HG02678 (cell line): ENCODE measurements at regions not wholly inside any gene's neighbourhood (a gene's known extent, or its start where the extent isn't known, plus 50 kb on each side); places are given as distances from the start of the nearest gene placed in this dataset.

ENCODE experiments used
- ATAC-seq: cut with Tn5 transposase; IDR thresholded peaks from one replicate; pipeline ENCODE4 v1.9.1; 2021; ENCODE audit warnings: mild to moderate bottlenecking, moderate library complexity; ENCODE audit not compliant: unreplicated experiment

DNA sequence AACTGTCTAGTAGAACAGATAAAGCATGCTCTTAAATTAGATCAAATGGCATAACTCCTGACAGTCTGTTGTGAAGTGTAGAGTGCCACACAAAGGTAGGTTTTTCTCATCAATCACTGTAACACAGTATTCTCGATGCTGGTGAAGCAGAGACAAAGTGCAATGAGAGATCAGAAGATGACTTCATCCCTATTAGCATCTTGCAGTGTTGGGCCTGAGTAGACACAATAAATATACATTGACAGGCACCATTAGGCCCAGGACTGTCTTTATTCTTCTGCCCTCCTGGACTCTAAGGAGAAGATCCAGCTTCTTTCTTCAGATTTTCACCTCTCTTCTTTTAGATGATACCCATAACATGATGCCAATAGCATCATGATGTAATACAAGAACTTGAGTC is 478.0 kb upstream of the TENM4 start:
- ATAC-seq, result no peak

DNA sequence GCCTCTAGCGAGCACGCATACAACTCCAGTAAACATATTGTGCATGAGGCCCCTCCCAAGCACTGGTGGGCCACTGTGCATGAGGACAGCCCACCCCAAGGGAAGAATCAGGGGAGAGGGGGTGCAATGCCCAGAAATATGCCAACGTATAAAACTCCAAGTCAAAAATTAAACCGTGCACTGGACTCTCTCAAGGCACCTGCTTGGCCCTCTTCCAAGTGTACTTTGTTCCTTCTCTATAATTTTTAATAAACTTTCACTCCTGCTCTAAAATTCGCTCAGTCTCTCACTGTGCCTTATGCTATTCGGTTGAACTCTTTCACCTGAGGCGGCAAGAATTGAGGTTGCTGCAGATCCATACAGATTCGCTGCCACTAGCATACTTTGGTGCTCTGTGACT is 465.3 kb upstream of the TENM4 start:
- no peak for ATAC-seq

DNA sequence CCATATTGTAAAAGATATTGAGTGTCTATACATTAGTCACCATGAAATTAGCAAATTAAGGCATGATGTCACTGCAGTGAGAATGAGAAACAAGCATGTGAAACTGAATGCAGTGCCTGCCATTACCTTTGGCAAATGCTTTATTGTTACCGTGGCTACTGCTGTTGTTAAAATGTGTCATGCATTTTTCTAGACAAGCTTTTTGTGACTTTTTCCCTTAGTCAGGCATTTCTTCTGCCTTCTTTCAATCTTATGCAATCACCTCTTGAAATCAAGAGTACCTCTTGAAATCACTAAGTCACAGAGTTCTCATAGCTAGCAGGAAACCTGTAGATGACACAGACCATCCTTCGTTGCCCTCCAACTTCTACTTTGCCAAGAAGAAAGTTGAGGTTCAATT is 461.7 kb upstream of the TENM4 start:
- ATAC-seq, result no peak

DNA sequence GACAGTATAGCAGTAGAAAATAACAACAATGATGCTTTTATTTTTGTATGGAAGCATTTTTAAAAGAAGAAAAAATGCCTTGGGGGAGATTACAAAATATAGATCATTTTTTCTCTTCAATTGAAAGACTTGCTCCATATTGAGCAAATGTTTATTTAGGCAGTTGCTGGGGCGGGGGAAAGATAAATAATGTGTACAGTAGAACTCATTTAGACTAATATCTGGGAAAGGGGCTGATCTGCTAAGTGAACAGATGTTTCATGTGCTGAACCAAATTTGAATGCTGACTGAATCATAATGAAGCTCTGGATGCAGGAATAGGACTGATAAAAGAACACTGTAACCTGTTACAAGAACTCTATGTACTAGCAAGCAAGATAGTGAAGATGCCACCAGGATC is 457.1 kb upstream of the TENM4 start:
- no peak for ATAC-seq

DNA sequence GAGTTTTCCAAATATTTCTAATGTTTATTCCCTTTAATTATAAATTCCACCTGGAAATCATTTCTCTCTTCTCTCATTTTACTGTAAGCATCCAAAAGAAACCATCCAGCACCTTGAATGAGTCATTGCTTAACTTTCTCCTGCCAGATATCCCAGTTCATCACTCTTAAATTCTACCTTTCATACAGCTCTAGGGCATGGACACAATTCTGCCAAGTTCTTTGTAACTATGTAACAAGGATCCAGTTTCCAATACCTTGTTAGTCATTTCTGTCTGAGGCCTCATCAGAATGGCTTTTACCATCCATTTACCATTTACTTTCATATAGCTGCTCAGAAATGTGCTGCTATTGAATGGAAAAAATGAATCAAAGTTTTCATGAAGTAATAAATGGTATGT is 455.4 kb upstream of the TENM4 start:
- no peak for ATAC-seq

DNA sequence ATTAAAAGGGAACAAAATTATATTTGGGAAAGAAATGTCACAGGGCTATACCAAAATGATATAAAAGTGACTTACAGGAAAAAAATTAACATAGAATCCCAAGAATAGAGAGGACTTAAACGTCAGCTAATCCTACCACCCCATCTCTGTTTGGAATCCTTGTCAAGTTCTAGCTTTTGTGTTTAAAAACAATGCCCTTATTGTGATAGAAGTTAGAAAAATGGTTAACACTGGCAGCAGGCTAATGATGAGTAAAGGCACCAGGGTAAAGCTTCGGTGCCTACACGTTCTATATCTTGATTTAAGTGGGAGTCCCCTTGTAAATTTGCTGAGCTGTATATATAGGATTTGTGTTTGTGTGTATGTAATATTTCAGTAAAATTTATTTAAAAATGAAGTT is 453.3 kb upstream of the TENM4 start:
- ATAC-seq, result no peak

DNA sequence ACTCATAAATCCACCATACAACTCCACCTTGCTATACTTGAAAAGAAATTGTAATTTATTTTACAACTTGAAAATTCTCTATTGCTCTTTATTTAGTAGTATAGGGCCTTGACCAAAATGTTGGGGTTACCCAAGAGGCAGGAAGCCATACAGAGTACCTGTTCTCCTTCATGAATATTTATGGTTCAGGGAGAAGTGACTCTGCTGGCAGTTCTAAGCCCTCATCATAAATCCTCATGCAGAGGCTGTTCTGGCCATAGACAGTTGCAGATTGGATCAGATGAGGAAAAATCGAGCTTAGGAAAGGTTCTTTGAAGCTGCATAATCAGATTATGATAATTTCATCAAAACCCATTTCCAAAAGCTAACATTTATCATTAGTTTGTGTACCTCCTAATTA is 449.4 kb upstream of the TENM4 start:
- no peak for ATAC-seq

DNA sequence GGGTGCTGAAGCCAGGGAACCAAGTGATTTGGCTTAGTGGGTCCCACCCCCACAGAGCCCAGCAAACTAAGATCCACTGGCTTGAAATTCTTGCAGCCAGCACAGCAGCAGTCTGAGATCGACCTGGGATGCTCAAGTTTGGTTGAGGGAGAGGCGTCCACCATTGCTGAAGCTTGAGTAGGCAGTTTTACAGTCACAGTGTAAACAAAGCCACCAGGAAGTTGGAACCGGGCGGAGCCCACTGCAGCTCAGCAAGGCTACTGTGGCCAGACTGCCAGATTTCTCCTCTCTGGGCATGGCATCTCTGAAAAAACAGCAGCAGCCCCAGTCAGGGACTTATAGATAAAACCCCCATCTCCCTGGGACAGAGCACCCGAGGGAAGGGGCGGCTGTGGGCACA is 424.1 kb upstream of the TENM4 start:
- no peak for ATAC-seq

DNA sequence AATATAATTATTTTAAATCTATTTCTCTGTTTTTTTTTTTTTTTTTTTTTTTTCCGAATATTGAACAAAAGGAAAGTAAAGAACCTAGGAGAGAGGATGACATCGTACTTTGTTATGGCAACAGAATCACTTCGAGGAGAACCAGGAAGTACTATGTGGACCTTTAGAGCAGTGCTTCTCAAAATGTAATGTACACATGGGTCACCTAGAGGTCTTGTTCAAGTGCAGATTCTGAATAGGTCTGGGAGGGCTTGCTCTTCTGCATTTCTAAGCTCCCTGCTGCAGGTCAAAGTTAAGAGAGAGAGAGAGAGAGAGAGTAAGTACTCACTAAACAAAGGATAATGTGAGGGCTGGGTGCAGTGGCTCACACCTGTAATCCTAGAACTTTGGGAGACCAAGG is 419.5 kb upstream of the TENM4 start:
- ATAC-seq, result no peak

DNA sequence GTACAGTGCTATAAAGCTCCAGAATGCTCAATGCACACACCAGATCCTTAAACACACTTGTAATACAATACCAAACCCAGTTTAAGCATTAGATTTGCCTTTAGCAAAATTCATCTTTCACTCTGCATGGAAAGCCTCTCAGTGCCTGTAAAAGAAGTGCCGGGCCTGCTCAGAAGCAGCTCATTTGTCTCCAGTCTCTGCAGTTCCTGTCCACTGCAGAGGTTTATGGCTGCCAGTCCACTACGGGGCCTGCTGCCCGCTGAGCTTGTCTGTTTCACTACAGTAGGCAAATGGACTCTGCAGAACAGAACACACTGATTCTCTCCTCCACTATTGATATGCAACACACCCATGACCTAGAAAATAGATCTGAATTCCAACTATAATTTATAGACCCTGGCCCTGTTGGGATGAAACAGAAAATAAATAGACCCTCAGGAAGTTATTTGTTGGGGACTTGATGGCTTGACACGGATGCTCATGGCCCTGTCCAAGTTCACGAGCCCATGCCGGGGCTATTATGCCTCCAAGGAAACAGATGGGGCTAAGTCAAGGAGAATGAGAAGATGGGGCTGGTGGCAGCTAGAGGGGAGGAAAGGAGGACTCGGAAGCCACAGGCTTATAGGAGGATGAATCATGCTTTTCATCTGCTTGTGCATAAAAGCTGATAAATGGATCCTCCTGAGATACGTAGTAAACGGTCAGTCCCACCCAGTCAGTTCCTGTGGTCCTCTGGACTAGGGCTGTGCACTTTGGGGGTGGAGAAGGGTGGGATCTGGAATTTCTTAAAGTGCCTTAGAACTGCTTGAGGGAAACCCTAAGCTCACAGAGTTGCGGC is 416.8 kb upstream of the TENM4 start:
- ATAC-seq, result no peak

DNA sequence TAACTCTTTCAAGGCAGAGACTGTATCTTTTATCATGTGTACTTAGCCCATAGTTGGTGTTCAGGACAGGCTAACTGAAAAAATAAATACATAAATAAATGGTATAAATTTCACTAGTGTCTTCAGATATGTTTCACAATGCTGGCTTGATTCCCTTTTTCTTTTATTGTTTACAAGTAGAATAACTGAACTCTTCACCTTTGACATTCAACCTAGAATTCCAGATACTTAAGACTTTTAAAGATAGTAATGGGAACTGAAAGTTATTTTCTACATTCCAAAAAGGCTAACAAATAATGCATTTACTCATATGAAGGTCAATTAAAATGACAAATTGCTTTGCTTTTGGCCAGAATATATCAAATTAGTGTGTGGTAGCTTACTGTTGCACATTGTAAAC is 411.3 kb upstream of the TENM4 start:
- ATAC-seq, result no peak

DNA sequence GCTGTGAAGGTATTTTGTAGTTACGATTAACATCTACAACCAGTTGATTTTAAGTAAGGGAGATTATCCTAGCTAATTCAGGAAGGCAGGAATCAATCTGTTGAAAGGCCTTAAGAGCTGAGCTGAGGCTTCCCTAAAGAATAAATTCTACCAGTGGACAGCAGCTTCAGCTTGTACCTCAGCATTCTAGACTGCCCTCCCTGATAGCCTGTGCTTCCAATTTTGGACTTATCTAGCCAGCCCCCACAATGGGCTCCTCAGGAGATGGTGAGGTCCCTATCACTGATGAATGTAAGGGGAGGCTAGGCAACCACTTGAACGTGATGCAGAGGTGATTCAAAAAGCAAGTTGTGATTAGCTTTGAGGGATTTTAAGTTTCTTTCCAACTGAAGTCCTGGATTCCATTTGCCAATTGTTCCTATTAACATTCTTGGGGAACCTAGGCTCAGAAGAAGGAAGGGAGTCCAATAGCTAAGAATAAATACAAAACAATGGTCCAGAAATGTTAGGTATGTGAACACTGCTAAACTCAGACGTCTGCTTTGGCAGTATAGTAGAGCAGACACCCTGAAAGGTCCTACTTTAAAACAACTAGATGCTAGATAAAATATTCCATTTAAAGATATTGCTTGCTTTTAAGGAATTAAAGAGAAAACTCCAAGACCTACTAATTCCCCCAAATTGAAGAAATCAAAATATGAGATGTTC is 404.3 kb upstream of the TENM4 start:
- no peak for ATAC-seq

DNA sequence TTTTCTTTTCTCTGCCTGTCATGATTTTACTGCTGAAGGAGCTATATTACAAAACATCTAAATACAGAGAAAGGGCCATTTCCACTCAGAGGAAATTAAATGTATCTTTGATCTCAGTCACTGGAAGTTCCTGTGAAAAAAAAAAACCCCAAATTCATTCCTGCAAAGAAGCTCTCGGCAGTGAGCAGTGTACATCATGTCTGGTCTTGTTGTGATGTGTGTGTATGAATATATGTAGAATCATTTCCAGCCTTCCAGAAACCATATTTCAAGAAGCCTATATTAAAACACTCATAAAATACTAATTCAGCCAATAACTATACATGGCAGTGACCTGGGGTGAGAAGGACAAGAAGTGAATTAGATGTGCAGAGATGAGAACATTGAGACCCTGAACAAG is 393.2 kb upstream of the TENM4 start:
- no peak for ATAC-seq

DNA sequence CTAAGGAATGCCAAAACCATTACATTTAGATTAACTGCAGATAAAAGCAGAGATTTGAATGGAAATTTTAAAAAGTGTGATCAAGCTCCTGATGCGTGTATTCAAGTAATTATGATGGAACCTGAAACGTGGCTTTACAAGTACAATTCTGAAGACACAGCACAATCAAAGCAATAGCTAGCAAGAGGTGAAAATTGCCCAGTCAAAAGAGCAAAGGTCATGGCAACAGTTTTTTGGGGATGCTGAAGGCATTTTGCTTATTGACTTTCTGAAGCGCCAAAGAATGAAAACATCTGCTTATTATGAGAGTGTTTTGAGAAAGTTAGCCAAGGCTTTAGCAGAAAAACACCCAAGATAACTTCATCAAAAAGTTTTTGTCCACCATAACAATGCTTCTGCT is 389.6 kb upstream of the TENM4 start:
- no peak for ATAC-seq

DNA sequence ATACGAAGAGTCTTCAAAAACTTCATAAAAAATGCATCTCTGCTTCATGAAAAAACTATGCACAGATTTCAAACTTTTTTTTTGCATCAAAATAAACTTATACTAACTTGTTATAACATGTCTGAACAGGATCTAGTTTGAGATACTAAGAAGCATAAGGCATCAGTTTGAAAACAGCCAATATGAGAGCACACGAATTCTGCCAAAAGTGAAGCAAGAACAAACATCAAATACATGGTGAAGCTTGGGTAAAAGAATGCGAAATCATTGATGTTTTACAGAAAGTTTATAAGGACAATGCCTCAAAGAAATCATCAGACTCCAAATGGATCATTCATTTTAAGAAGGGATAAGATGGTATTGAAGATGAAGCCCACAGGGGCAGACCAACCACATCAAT is 389.1 kb upstream of the TENM4 start:
- ATAC-seq, result no peak

DNA sequence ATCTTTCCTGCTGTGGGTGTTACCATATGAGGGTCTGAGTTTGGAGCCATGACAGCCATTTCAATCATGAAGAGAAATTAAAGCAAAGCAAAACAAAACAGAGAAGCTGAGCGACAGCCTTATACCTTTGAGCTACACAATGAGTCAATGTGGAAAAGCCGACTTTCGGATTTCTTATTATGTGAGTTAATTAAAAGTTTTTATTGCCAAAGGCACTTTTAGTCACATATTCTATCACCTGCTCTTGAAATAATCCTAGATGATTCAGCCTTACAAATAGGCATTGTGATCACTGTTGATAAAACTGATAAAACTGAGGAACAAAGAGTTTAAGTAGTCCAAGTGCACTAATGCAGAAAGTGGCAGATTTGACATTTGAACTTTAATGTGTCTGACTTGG is 381.9 kb upstream of the TENM4 start:
- ATAC-seq, result no peak

DNA sequence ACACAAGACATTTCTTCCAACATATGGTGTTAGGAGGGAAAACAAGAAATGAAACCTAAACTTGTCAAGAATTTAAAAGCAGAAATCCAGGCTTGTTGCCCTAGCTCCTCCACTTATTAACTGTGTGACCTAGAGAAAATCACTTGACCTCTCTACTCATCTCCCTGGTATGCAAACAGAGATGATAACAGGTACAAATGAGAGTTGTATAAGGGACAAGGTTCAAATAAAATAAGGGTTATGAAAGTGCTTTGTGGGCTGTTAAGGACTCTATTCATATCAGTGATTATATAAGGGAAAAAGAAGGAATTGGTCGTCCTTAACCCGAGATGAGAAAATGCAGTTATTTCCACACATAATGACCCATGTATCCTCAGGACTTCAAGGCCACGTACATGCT is 372.7 kb upstream of the TENM4 start:
- ATAC-seq, result no peak

DNA sequence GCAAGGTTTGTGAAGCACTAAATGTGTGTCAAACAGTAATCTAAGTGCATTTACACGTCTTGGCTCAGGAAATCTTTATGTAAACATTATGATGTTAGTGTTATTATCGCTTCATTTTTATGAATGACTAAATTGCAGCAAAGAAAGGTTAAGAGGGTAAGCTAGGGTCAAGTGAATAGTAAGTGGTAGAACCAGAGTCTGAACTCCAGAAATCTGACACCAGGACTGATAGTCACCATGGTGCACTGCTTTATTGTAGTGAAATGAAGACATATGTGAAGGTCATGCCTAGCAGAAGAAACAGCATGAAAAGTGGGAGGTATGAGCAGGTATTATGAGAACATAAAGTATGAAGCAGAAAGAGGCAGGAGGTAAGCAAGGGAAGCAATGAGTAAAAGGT is 368.7 kb upstream of the TENM4 start:
- no peak for ATAC-seq

DNA sequence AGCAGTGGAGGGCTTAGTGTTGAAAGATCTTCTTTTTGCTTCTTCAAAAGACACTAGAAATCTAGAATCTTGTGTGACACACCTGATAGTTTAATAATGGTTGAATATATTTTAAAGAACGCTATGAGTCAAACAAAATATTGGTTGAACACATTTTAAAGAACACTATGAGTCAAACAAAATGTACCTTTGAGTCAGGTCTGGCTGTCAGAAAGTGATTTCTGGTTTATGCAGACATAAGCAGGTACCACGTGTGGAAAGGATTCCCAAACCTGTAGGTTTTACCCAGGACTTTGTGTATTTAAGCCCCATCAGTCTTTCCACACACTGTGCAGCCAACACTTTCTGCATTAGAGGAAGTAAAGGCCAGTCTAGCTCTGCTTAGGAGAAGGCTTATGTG is 366.7 kb upstream of the TENM4 start:
- ATAC-seq, result no peak

DNA sequence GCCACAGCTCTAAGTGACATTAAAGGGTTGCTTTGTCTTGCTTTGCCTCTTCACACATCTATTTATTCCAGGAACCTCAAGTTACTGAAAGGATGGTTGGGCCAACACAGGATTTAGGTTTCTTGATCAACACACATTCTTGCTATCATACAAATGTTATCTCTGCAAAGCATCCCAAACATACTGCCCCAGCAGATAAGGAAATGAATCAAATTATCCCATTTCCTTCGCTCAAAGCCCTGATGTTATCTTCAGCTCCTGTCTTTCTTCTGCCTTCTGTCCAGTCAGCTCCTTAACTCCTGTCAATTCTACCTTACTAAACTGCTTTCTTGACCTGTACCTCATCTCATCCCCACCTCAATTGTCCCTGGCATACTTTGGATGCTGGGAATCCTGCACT is 355.9 kb upstream of the TENM4 start:
- ATAC-seq, result no peak

DNA sequence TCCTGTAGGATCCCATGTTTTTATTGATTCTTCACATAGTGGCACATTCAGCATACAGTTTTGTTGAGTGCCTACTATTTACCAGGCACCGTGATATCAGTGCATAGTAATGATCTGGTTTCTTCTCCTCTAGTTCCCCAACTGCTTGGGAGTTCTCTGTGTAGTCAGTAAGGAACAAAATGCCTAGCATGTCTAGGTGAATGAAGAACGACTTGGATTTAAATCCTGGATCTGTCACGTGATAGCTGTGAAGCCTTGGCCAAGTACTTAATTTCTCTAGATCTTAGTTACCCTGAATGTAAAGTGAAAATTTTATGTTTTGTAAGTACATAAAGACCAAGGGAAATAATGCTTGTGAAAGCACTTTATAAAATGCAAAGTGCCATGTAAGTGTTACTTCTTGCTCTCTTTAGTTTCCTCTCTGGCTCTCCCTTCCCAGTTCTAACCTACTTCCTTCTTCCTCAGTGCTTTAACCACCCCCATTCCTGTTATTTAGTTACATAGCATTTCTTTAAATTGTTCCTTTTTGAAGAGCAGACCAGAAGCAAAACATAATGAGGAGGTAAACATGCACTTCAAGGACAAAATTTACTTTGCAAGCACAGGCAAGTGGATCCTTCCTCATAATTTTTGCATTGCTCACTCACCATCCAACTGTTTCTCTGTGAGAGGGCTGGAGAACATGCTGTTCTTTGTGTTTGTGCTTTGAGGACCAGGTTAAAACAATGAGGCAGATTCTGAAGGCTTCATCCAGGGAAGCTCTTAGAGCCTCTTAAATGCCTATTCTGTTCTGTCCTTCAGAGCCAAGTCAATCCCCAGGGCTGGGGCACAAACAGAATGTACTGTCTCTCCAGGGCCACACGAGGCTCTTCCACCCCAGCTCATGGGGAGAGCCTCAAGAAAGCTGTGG is 353.9 kb upstream of the TENM4 start:
- no peak for ATAC-seq

DNA sequence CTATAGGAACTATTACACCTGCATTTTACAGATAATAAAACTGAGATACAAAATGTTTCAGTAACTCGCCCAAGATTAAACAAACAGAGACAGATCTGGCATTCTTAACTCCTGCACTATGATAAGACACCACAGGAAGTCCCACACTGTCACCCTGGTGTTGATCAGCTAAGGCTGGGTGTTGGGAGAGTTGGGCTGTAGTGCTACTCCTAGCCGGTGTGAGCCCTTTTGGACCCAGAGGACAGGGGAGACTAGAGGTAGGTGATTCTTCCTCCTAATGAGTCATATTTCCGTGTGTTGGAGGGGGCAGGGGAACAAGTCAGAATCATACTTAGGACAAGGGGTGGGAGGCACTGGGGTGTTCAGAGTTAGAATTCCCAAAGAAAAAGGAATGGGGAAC is 353.2 kb upstream of the TENM4 start:
- no peak for ATAC-seq
